Neural crest cell (in vitro differentiated cells): ENCODE measurements at regions not wholly inside any gene's neighbourhood (a gene's known extent, or its start where the extent isn't known, plus 50 kb on each side); places are given as distances from the start of the nearest gene placed in this dataset.
"Not testable (repeated sequence)": the region's sequence is repeated elsewhere in the genome, so short reads cannot be mapped to it uniquely, and the experiment has no call there.

Source experiments
- DNase-seq: peaks from one replicate; pipeline ENCODE4 v3.0.0; 2021; ENCODE audit warnings: low read depth, mixed read lengths, low spot score
- H3K27ac Mint-ChIP-seq: one replicate; pipeline ENCODE4 v1.8.0; 2021; ENCODE audit warnings: mild to moderate bottlenecking, mixed read lengths; ENCODE audit not compliant: unreplicated experiment
- H3K27me3 Mint-ChIP-seq: 2 replicates; pipeline ENCODE4 v1.8.0; 2021; ENCODE audit warnings: low read depth, mild to moderate bottlenecking, mixed read lengths
- H3K36me3 Mint-ChIP-seq: 2 replicates; pipeline ENCODE4 v1.8.0; 2021; ENCODE audit warnings: low read depth, mild to moderate bottlenecking, mixed read lengths
- H3K4me1 Mint-ChIP-seq: 2 replicates; pipeline ENCODE4 v1.8.0; 2021; ENCODE audit warnings: mixed read lengths
- H3K4me3 Mint-ChIP-seq: one replicate; pipeline ENCODE4 v1.8.0; 2021; ENCODE audit warnings: mild to moderate bottlenecking, mixed read lengths
- H3K9me3 Mint-ChIP-seq: 2 replicates; pipeline ENCODE4 v1.8.0; 2021; ENCODE audit warnings: mixed read lengths
- CTCF ChIP-seq: fragments of 200-600 bp; sonication (generic); conservative IDR thresholded peaks from 2 replicates; pipeline ENCODE4 v1.5.0; 2021; ENCODE audit warnings: antibody characterized with exemption, mild to moderate bottlenecking

DNA sequence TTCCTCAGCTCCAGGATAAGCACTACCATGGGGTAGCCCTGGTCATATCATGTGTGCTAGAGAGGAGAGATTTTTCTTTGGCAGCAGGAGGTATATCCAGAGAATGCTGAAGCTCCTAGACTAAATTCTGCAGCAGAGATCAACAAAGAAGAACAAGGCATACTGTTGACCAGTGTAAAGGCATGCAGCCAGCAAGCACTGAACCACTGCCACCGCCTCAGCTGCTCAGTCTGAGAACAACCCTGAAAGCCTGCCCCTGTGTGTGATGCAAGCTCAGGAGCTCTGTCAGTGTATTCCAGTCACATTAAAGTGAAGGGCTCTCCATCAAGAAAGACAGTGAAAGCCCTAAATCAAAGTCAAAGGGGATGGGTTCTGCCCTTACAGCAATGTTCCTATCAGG, 439.5 kb upstream of the CD180 start:
- Mint-ChIP-seq H3K4me3 (no peak overlapping the region), H3K36me3 (peaks cover 15% of the 10 kb centered on the region), H3K4me1 (peaks cover 10% of the 10 kb centered on the region), H3K27ac (no peak overlapping the region), H3K27me3 (no peaks in the 10 kb centered on the region), H3K9me3 (peaks cover 17% of the 10 kb centered on the region)
- TF ChIP-seq CTCF, result no peak
- DNase-seq, result no peak

GRCh38 chr5:67627079-67627478, 430.5 kb upstream of the CD180 start:
- H3K4me1 Mint-ChIP-seq, H3K27ac Mint-ChIP-seq, DNase-seq, H3K4me3 Mint-ChIP-seq, H3K27me3 Mint-ChIP-seq: not testable (repeated sequence)
- peaks cover 21% of the 10 kb centered on the region for H3K9me3 Mint-ChIP-seq
- H3K36me3 Mint-ChIP-seq, result peaks cover 24% of the 10 kb centered on the region

DNA sequence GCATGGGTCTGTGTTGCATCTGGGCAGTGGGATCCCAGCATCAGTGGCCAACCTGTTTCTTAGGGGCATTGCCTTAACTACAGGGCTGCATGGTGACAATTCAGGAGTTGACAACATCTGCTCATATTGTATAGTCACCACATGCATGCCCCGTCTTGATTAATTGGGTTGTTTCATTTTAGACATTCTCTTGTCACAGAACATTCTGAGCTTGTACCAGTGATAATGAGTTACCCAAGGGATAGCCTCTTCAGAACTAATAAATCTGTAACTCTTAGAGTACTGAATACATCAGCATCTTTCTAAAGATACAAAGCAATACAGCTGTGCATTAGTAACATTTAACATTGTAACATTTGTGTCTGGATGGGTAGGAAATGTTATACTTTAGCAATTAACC, 426.5 kb upstream of the CD180 start:
- Mint-ChIP-seq H3K4me3 (no peak overlapping the region), H3K27me3 (no peaks in the 10 kb centered on the region), H3K4me1 (peaks cover 17% of the 10 kb centered on the region), H3K9me3 (no peaks in the 10 kb centered on the region), H3K36me3 (peaks cover 5% of the 10 kb centered on the region), H3K27ac (no peak overlapping the region)
- TF ChIP-seq CTCF, result no peak
- no peak for DNase-seq

DNA sequence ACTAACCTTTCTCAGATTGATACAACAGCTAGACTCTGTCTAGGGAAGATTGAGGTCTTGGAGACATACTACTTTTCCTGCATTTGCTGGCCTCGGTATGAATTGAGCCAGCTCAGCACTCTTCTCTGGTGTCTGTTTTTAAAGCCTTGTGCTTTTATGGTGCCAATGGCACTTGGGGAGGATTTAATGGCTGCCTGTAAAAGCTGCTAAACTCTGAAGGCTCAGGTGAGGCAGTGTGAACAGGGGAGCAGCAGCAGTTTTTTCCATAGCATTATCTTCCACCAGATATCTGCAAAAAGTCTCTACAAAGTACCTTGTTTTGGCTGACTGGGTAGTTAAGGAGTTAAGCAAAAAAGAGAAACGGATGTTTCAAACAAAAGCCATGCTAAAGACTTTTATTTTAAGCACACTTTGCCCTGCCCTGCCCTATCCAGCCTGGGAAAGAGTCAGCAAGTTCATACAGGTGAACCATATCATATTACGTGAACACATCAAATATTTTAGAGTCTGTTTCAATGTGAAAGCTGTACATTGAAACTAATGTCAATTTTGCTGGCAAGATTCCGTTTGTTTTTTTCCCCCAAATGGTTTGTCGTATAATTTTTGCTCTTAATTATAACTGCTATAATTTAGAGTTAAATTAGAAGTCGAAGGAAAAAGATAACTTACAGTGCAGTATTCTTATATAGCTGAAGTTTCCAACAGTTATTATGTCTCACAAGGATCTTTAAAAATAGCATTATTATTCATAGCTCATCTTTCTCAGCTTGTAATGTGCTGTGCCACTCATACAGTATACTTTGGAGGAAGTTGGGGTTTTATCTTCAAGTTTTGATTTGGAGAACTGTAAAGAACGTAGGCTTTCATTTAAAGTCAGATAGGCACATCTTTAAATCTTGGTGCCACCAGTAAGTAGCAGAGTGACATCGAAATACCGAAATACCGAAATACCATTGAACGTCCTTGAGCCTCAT, 424.1 kb upstream of the CD180 start:
- DNase-seq, result no peak
- Mint-ChIP-seq H3K4me1 (peaks cover 21% of the 10 kb centered on the region), H3K9me3 (no peaks in the 10 kb centered on the region), H3K27me3 (no peaks in the 10 kb centered on the region), H3K36me3 (no peaks in the 10 kb centered on the region), H3K27ac (no peak overlapping the region), H3K4me3 (no peak overlapping the region)
- no peak for TF ChIP-seq CTCF

GRCh38 chr5:67619636-67620035, 423.0 kb upstream of the CD180 start:
- Mint-ChIP-seq H3K36me3 (no peaks in the 10 kb centered on the region), H3K27ac (no peak overlapping the region), H3K27me3 (no peaks in the 10 kb centered on the region), H3K9me3 (no peaks in the 10 kb centered on the region), H3K4me3 (no peak overlapping the region), H3K4me1 (peaks cover 21% of the 10 kb centered on the region)
- TF ChIP-seq CTCF, result no peak
- DNase-seq, result no peak

GRCh38 chr5:67619235-67619634, 422.6 kb upstream of the CD180 start:
- no peak overlapping the region for H3K27ac Mint-ChIP-seq
- no peaks in the 10 kb centered on the region for H3K9me3 Mint-ChIP-seq
- no peaks in the 10 kb centered on the region for H3K36me3 Mint-ChIP-seq
- TF ChIP-seq CTCF, result no peak
- H3K4me3 Mint-ChIP-seq, result no peak overlapping the region
- H3K4me1 Mint-ChIP-seq, result peaks cover 21% of the 10 kb centered on the region
- no peaks in the 10 kb centered on the region for H3K27me3 Mint-ChIP-seq
- no peak for DNase-seq
